GM12878 (cell line): ENCODE measurements at regions not wholly inside any gene's neighbourhood (a gene's known extent, or its start where the extent isn't known, plus 50 kb on each side); places are given as distances from the start of the nearest gene placed in this dataset.

ENCODE experiments used
- ATAC-seq: fragments of 200-7000 bp; cut with Tn5 transposase; 3 replicates; pipeline ENCODE4 v1.9.1; 2020; ENCODE audit warnings: mild to moderate bottlenecking, moderate library complexity
- BruUV-seq: library from RNA; stranded (reverse); fragments of 400-500 nt; replicated peaks from 2 replicates; lab custom pipeline; 2021; lab: Mats Ljungman, UMichigan
- CTCF ChIA-PET: fragments of 300-600 bp; sonication (Branson Sonifier 250); formaldehyde crosslinking; extraction: SDS; loops from one replicate; lab custom pipeline; 2021; ENCODE audit warnings: inconsistent platforms; lab: Yijun Ruan, JAX
- POLR2A ChIA-PET: fragments of 350-600 bp; formaldehyde crosslinking; extraction: SDS; loops from one replicate; lab custom pipeline; 2021; ENCODE audit warnings: inconsistent platforms; lab: Charles Lee
- RAD21 ChIA-PET: fragments of 300-600 bp; sonication (Branson Sonifier 250); formaldehyde crosslinking; loops from one replicate; lab custom pipeline; 2023; ENCODE audit warnings: antibody characterized with exemption; ENCODE audit not compliant: unreplicated experiment; lab: Charles Lee
- SMC1A ChIA-PET: fragments of 300-600 bp; sonication (Branson Sonifier 250); formaldehyde crosslinking; loops from one replicate; lab custom pipeline; 2023; ENCODE audit not compliant: unreplicated experiment, uncharacterized antibody; lab: Charles Lee
- DNase-seq: peaks from one replicate; pipeline ENCODE4 v3.0.0-alpha.2; 2011; ENCODE audit warnings: low read depth, low spot score
- FAIRE-seq: peaks from 3 replicates; lab custom pipeline; 2011; peaks lifted over from hg19 to GRCh38; lab: Jason Lieb, UNC
- H2AFZ ChIP-seq: 2 replicates; pipeline ENCODE4 v1.6.0; 2011; ENCODE audit warnings: low read depth, low read length, control low read depth; ENCODE audit not compliant: control insufficient read depth
- H3K27ac ChIP-seq: 2 replicates; pipeline ENCODE4 v1.5.1; 2011; ENCODE audit warnings: control low read depth; ENCODE audit not compliant: control insufficient read depth, insufficient read depth
- H3K27me3 ChIP-seq, 2 experiments: replicated peaks in 1 of 2; 2 replicates each; pipeline versions ENCODE4 v1.6.0 to v1.6.1; 2011; ENCODE audit warnings: low read length in 1 of 2; ENCODE audit not compliant: control insufficient read depth in 2 of 2, insufficient read depth in 2 of 2
- H3K36me3 ChIP-seq, 2 experiments: 2 replicates each; pipeline ENCODE4 v1.5.1; 2011; ENCODE audit warnings: low read length in 1 of 2; ENCODE audit not compliant: control insufficient read depth in 2 of 2, insufficient read depth in 2 of 2
- H3K4me1 ChIP-seq: 2 replicates; pipeline ENCODE4 v1.6.1; 2011; ENCODE audit warnings: mild to moderate bottlenecking, low read length, moderate library complexity, mixed read lengths; ENCODE audit not compliant: control insufficient read depth, insufficient read depth
- H3K4me2 ChIP-seq: 2 replicates; pipeline ENCODE4 v1.6.0; 2011; ENCODE audit warnings: control low read depth; ENCODE audit not compliant: control insufficient read depth, insufficient read depth
- H3K4me3 ChIP-seq: fragments of 200-600 bp; sonication (generic); 2 replicates; pipeline ENCODE4 v1.5.1; 2016
- H3K79me2 ChIP-seq: 2 replicates; pipeline ENCODE4 v1.6.0; 2011; ENCODE audit warnings: low read length; ENCODE audit not compliant: control insufficient read depth, insufficient read depth
- H3K9ac ChIP-seq: 2 replicates; pipeline ENCODE4 v1.8.0; 2011; ENCODE audit warnings: low read length, control low read depth, mixed read lengths; ENCODE audit not compliant: control insufficient read depth, insufficient read depth
- H3K9me3 ChIP-seq: replicated peaks from 3 replicates; pipeline ENCODE4 v1.5.1; 2011; ENCODE audit warnings: mild to moderate bottlenecking, low read length; ENCODE audit not compliant: control insufficient read depth, insufficient read depth
- H4K20me1 ChIP-seq: 2 replicates; pipeline ENCODE4 v1.6.0; 2011; ENCODE audit not compliant: control insufficient read depth, insufficient read depth
- ATF7 ChIP-seq: fragments of 450-650 bp; IDR thresholded peaks from 2 replicates; pipeline ENCODE4 v1.6.1; 2016; ENCODE audit warnings: low read depth, mild to moderate bottlenecking
- BHLHE40 ChIP-seq, 2 experiments: fragments of 450-650 bp in 1 of 2; IDR thresholded peaks; 2 replicates each; pipeline ENCODE4 v1.6.1; 2011 to 2017; ENCODE audit warnings: low read depth in 2 of 2, borderline replicate concordance in 1 of 2, improper control_type of control experiment in 1 of 2, low read length in 1 of 2, mild to moderate bottlenecking in 1 of 2
- CUX1 ChIP-seq: IDR thresholded peaks from 2 replicates; pipeline ENCODE4 v1.6.1; 2012; ENCODE audit warnings: improper control_type of control experiment, low read depth, low read length; ENCODE audit not compliant: insufficient replicate concordance
- EP300 ChIP-seq, 2 experiments: fragments of 150-350 bp in 1 of 2; IDR thresholded peaks; 2 replicates each; pipeline ENCODE4 v1.6.1; 2011 to 2012; ENCODE audit warnings: low read depth in 2 of 2, low read length in 2 of 2, borderline replicate concordance in 1 of 2, improper control_type of control experiment in 1 of 2, inconsistent platforms in 1 of 2; ENCODE audit not compliant: control insufficient read depth in 1 of 2
- FOS ChIP-seq: IDR thresholded peaks from 3 replicates; pipeline ENCODE4 v1.6.1; 2011; ENCODE audit warnings: borderline replicate concordance; ENCODE audit not compliant: insufficient read length; ENCODE audit errors: extremely low read depth
- KAT2A ChIP-seq: conservative IDR thresholded peaks from 2 replicates; pipeline ENCODE4 v1.6.1; 2011; ENCODE audit warnings: low read depth, low read length; ENCODE audit not compliant: control insufficient read depth
- MTA2 ChIP-seq: fragments of 450-650 bp; IDR thresholded peaks from 2 replicates; pipeline ENCODE4 v1.6.1; 2016; ENCODE audit warnings: low read depth, mild to moderate bottlenecking, moderate library complexity
- PAX8 ChIP-seq: fragments of 450-650 bp; IDR thresholded peaks from 2 replicates; pipeline ENCODE4 v1.6.1; 2017; ENCODE audit warnings: mild to moderate bottlenecking, moderate library complexity
- PRDM15 ChIP-seq: fragments of 450-650 bp; formaldehyde crosslinking; IDR thresholded peaks from 2 replicates; pipeline ENCODE4 v1.4.0; 2020; ENCODE audit warnings: mild to moderate bottlenecking, moderate library complexity
- RBBP5 ChIP-seq: fragments of 200-600 bp; sonication (generic); conservative IDR thresholded peaks from 2 replicates; pipeline ENCODE4 v1.6.1; 2016
- STAT1 ChIP-seq: fragments of 450-650 bp; conservative IDR thresholded peaks from 2 replicates; pipeline ENCODE4 v1.6.1; 2014; ENCODE audit warnings: antibody characterized with exemption, mild to moderate bottlenecking
- TAF1 ChIP-seq: IDR thresholded peaks from 2 replicates; pipeline ENCODE4 v1.6.1; 2011; ENCODE audit warnings: mild to moderate bottlenecking, low read depth, low read length, borderline replicate concordance
- WGBS: methylation state at CpG from one replicate; pipeline ENCODE4 v1.1.6; 2016; ENCODE audit warnings: low lambda C conversion rate; ENCODE audit not compliant: insufficient replicate concordance, insufficient coverage; ENCODE audit errors: missing lambda C conversion rate; 5-methylcytosine and 5-hydroxymethylcytosine counted together
- in situ Hi-C: fragments of 300-500 bp; cut with MboI; formaldehyde crosslinking; loops from 9 replicates; pipeline ENCODE4 v1.14.3; 2018; ENCODE audit warnings: mixed read lengths
- intact Hi-C: fragments of 100-400 bp; cut with micrococcal nuclease; formaldehyde crosslinking; loops from one replicate; pipeline ENCODE4 v1.14.2; 2022; ENCODE audit not compliant: unreplicated experiment

GRCh38 chr4:186898367-186898766 lies 174.7 kb upstream of the FAT1 start:
- Histone ChIP-seq H3K27me3 (no peaks in the 10 kb centered on the region), H3K4me2 (no peak overlapping the region), H3K27ac (no peak overlapping the region), H2AFZ (no peak overlapping the region), H4K20me1 (no peaks in the 10 kb centered on the region), H3K4me3 (no peak overlapping the region), H3K4me1 (no peaks in the 10 kb centered on the region), H3K9me3 (no peaks in the 10 kb centered on the region), H3K9ac (no peak overlapping the region), H3K36me3 (no peaks in the 10 kb centered on the region), H3K79me2 (no peaks in the 10 kb centered on the region)
- TF ChIP-seq CUX1 (no peak), TAF1 (no peak), PRDM15 (CRISPR knock-in tag) (no peak), PAX8 (no peak), BHLHE40 (IDR thresholded peaks at IDR 0.05; ENCODE audit: borderline replicate concordance in 1 of 2, low read depth in 2 of 2, low read length in 1 of 2) (no peak), EP300 (IDR thresholded peaks at IDR 0.05; ENCODE audit: borderline replicate concordance in 1 of 2, control insufficient read depth in 1 of 2, low read depth in 2 of 2, low read length in 2 of 2) (no peak), MTA2 (no peak), FOS (no peak), RBBP5 (no peak), ATF7 (no peak), KAT2A (no peak), STAT1 (no peak)
- ChIA-PET SMC1A (no interaction called here), RAD21 (no interaction called here), POLR2A (no interaction called here), CTCF (no interaction called here)
- DNase-seq, result no peak
- ATAC-seq, result no peak
- 60% methylated on average over 4 of the region's 4 CpGs for WGBS
- in situ Hi-C loops (no loop called here), intact Hi-C loops (no loop called here)
- no TSS peak for BruUV-seq
- FAIRE-seq, result no peak
